AML-193 (cell line): ENCODE measurements at regions not wholly inside any gene's neighbourhood (a gene's known extent, or its start where the extent isn't known, plus 50 kb on each side); places are given as distances from the start of the nearest gene placed in this dataset.

ENCODE experiments used
- DNase-seq, 2 experiments: peaks; one replicate each; lab custom pipeline; 2025; lab: John Stamatoyannopoulos, UW

GRCh38 chr18:2172881-2173280, 398.4 kb downstream of the METTL4 start:
- no peak for DNase-seq

GRCh38 chr18:2173486-2173885, 397.8 kb downstream of the METTL4 start:
- DNase-seq = peak; percentile 39 to 57

- peak; percentile 4 for DNase-seq
Observed at GRCh38 chr18:2178036-2178435, 393.3 kb downstream of the METTL4 start.

- DNase-seq = no peak
Observed at GRCh38 chr18:2179498-2180183, 391.7 kb downstream of the METTL4 start.

- DNase-seq = peak; percentile 83 to 85
Observed at GRCh38 chr18:2180586-2180985, 390.7 kb downstream of the METTL4 start.

GRCh38 chr18:2183432-2183831, 387.9 kb downstream of the METTL4 start:
- DNase-seq = no peak

- no peak for DNase-seq
Observed at GRCh38 chr18:2186967-2187366, 384.3 kb downstream of the METTL4 start.

GRCh38 chr18:2188258-2188657, 383.0 kb downstream of the METTL4 start:
- DNase-seq = no peak

- DNase-seq = no peak
Observed at GRCh38 chr18:2191180-2191790, 380.0 kb downstream of the METTL4 start.

GRCh38 chr18:2192562-2192961, 378.7 kb downstream of the METTL4 start:
- DNase-seq = no peak

GRCh38 chr18:2197946-2198345, 373.4 kb downstream of the METTL4 start:
- DNase-seq = no peak

GRCh38 chr18:2199060-2199459, 372.2 kb downstream of the METTL4 start:
- no peak for DNase-seq

GRCh38 chr18:2201036-2201600, 370.2 kb downstream of the METTL4 start:
- no peak for DNase-seq

- no peak for DNase-seq
Observed at GRCh38 chr18:2204736-2205135, 366.6 kb downstream of the METTL4 start.

GRCh38 chr18:2207294-2207693, 364.0 kb downstream of the METTL4 start:
- no peak for DNase-seq

- DNase-seq = no peak
Observed at GRCh38 chr18:2212598-2213205, 358.6 kb downstream of the METTL4 start.

GRCh38 chr18:2213905-2214304, 357.4 kb downstream of the METTL4 start:
- DNase-seq = no peak

- DNase-seq = no peak
Observed at GRCh38 chr18:2217356-2217755, 353.9 kb downstream of the METTL4 start.

GRCh38 chr18:2218101-2218500, 353.2 kb downstream of the METTL4 start:
- DNase-seq = peak in 1 of 2 experiments; percentile 2

- DNase-seq = no peak
Observed at GRCh38 chr18:2219706-2220105, 351.6 kb downstream of the METTL4 start.

GRCh38 chr18:2222270-2223185, 348.8 kb downstream of the METTL4 start:
- peak in 1 of 2 experiments; percentile 4 for DNase-seq

- DNase-seq = no peak
Observed at GRCh38 chr18:2223449-2223848, 347.9 kb downstream of the METTL4 start.
